ENCODE measurements at regions not wholly inside any gene's neighbourhood (a gene's known extent, or its start where the extent isn't known, plus 50 kb on each side); places are given as distances from the start of the nearest gene placed in this dataset.
A peak's percentile ranks its signal among the peaks of the same experiment; 100 is the strongest.

- H3K4me3 ChIP-seq (ENCODE audit: control insufficient read depth, low read depth, low read length), result no peak overlapping the region
- TF ChIP-seq CTCF (conservative IDR thresholded peaks at IDR 0.05; ENCODE audit: control insufficient read depth, insufficient read depth, low read depth, low read length), result no peak
- no peak for DNase-seq (ENCODE audit: low read depth)
Observed at GRCh38 chr2:8264981-8265380, 416.9 kb upstream of the ID2 start.

- no peak for DNase-seq (ENCODE audit: low read depth)
- no peak for TF ChIP-seq CTCF (conservative IDR thresholded peaks at IDR 0.05; ENCODE audit: control insufficient read depth, insufficient read depth, low read depth, low read length)
- H3K4me3 ChIP-seq (ENCODE audit: control insufficient read depth, low read depth, low read length), result no peak overlapping the region
Observed at GRCh38 chr2:8265476-8266226, 416.2 kb upstream of the ID2 start.

GRCh38 chr2:8266563-8266962 lies 415.3 kb upstream of the ID2 start:
- no peak overlapping the region for H3K4me3 ChIP-seq (ENCODE audit: control insufficient read depth, low read depth, low read length)
- no peak for DNase-seq (ENCODE audit: low read depth)
- no peak for TF ChIP-seq CTCF (conservative IDR thresholded peaks at IDR 0.05; ENCODE audit: control insufficient read depth, insufficient read depth, low read depth, low read length)

GRCh38 chr2:8267048-8267447 lies 414.8 kb upstream of the ID2 start:
- DNase-seq (ENCODE audit: low read depth), result no peak
- TF ChIP-seq CTCF (conservative IDR thresholded peaks at IDR 0.05; ENCODE audit: control insufficient read depth, insufficient read depth, low read depth, low read length), result no peak
- no peak overlapping the region for H3K4me3 ChIP-seq (ENCODE audit: control insufficient read depth, low read depth, low read length)

GRCh38 chr2:8267721-8268120 lies 414.1 kb upstream of the ID2 start:
- DNase-seq (ENCODE audit: low read depth), result no peak
- TF ChIP-seq CTCF (conservative IDR thresholded peaks at IDR 0.05; ENCODE audit: control insufficient read depth, insufficient read depth, low read depth, low read length), result no peak
- H3K4me3 ChIP-seq (ENCODE audit: control insufficient read depth, low read depth, low read length), result no peak overlapping the region

- no peak for TF ChIP-seq CTCF (conservative IDR thresholded peaks at IDR 0.05; ENCODE audit: control insufficient read depth, insufficient read depth, low read depth, low read length)
- no peak overlapping the region for H3K4me3 ChIP-seq (ENCODE audit: control insufficient read depth, low read depth, low read length)
- peak; percentile 65 for DNase-seq (ENCODE audit: low read depth)
Observed at GRCh38 chr2:8268172-8268783, 413.6 kb upstream of the ID2 start.

All from fibroblast of mammary gland (primary cell).